Karpas-422 (cell line): ENCODE measurements at regions not wholly inside any gene's neighbourhood (a gene's known extent, or its start where the extent isn't known, plus 50 kb on each side); places are given as distances from the start of the nearest gene placed in this dataset.

Experiments
- DNase-seq: peaks from one replicate; pipeline ENCODE4 v3.0.0-alpha.2; 2015
- H2AFZ ChIP-seq: fragments of 200-600 bp; sonication (generic); 2 replicates; pipeline ENCODE4 v1.6.1; 2014; ENCODE audit warnings: antibody characterized with exemption, low read length, mixed read lengths
- H3K27ac ChIP-seq: fragments of 200-600 bp; sonication (generic); 2 replicates; pipeline ENCODE4 v1.5.1; 2014; ENCODE audit warnings: mild to moderate bottlenecking, low read length, moderate library complexity
- H3K27me3 ChIP-seq: fragments of 200-600 bp; sonication (generic); 2 replicates; pipeline ENCODE4 v1.6.1; 2014; ENCODE audit warnings: low read length, mixed read lengths
- H3K36me3 ChIP-seq: fragments of 200-600 bp; sonication (generic); 2 replicates; pipeline ENCODE4 v1.6.1; 2014; ENCODE audit warnings: low read length, mixed read lengths; ENCODE audit not compliant: insufficient read depth
- H3K4me1 ChIP-seq: fragments of 200-600 bp; sonication (generic); 2 replicates; pipeline ENCODE4 v1.6.1; 2014; ENCODE audit warnings: mild to moderate bottlenecking, low read length, mixed read lengths
- H3K4me2 ChIP-seq: fragments of 200-600 bp; sonication (generic); 2 replicates; pipeline ENCODE4 v1.6.1; 2014; ENCODE audit warnings: low read length, low read depth, mild to moderate bottlenecking; ENCODE audit not compliant: poor library complexity, severe bottlenecking
- H3K4me3 ChIP-seq: fragments of 200-600 bp; sonication (generic); 2 replicates; pipeline ENCODE4 v1.5.1; 2014; ENCODE audit warnings: mild to moderate bottlenecking, antibody characterized with exemption, low read length, mixed read lengths
- H3K79me2 ChIP-seq: fragments of 200-600 bp; sonication (generic); 2 replicates; pipeline ENCODE4 v1.6.1; 2014; ENCODE audit warnings: mild to moderate bottlenecking, low read length, mixed read lengths
- H3K9ac ChIP-seq: fragments of 200-600 bp; sonication (generic); 2 replicates; pipeline ENCODE4 v1.6.0; 2014; ENCODE audit warnings: low read length
- H3K9me2 ChIP-seq: fragments of 200-600 bp; sonication (generic), shearing (Covaris generic); replicated peaks from 2 replicates; pipeline ENCODE4 v1.6.0; 2014; ENCODE audit warnings: mild to moderate bottlenecking, low read length, moderate library complexity; ENCODE audit not compliant: insufficient read depth
- H3K9me3 ChIP-seq: fragments of 300-700, 200-600 bp; sonication (generic); 2 replicates; pipeline ENCODE4 v1.6.1; 2014; ENCODE audit warnings: low read length, mixed read lengths
- H4K20me1 ChIP-seq: fragments of 200-600 bp; sonication (generic); 2 replicates; pipeline ENCODE4 v1.6.1; 2014; ENCODE audit warnings: mild to moderate bottlenecking, antibody characterized with exemption, low read length, low read depth; ENCODE audit not compliant: insufficient read depth

GRCh38 chr14:50003213-50004021, 110.5 kb downstream of the ARF6 start:
- Histone ChIP-seq H3K9me2 (no peaks in the 10 kb centered on the region), H2AFZ (peak overlapping the region; percentile 61), H3K4me1 (peaks cover 57% of the 10 kb centered on the region)

DNA sequence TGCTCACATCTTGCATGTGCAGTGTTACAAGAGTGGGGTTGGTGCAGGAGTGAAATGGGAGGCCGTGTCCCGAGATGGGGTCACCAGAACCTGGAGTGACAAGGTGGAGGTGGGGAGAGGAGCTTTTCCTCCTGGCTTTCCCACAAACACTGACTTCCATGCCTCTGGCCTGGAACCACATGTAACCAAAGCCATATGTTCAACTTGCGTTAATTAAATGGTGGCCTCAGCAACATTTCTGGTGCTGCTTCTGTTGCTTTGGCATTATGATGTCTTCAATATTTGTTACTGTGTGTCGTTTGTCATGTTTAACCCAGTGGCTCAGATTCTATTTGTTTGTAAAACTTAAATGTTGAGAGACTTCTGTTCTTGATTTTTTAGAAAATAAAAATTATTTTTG, 110.2 kb downstream of the VCPKMT start:
- H3K4me2 ChIP-seq = no peak overlapping the region
- H3K36me3 ChIP-seq = no peaks in the 10 kb centered on the region
- H3K27ac ChIP-seq = no peak overlapping the region
- no peaks in the 10 kb centered on the region for H3K79me2 ChIP-seq
- no peak overlapping the region for H3K9ac ChIP-seq
- peaks cover 44% of the 10 kb centered on the region for H3K4me1 ChIP-seq
- no peak overlapping the region for H3K4me3 ChIP-seq
- H3K9me3 ChIP-seq = no peaks in the 10 kb centered on the region
- H3K27me3 ChIP-seq = no peaks in the 10 kb centered on the region
- H4K20me1 ChIP-seq = no peaks in the 10 kb centered on the region
- H2AFZ ChIP-seq = no peak overlapping the region
- no peaks in the 10 kb centered on the region for H3K9me2 ChIP-seq
- DNase-seq = no peak

More at GRCh38 chr14:50003213-50004021, 110.5 kb downstream of the ARF6 start:
- peak overlapping the region; percentile 66 for H3K9ac ChIP-seq
- H3K9me3 ChIP-seq = no peaks in the 10 kb centered on the region
- no peaks in the 10 kb centered on the region for H3K79me2 ChIP-seq
- no peaks in the 10 kb centered on the region for H3K27me3 ChIP-seq
- peak overlapping the region; percentile 84 for H3K4me2 ChIP-seq
- peak; percentile 97 for DNase-seq
- no peaks in the 10 kb centered on the region for H3K36me3 ChIP-seq
- H4K20me1 ChIP-seq = no peaks in the 10 kb centered on the region
- H3K27ac ChIP-seq = peak overlapping the region; percentile 55
- H3K4me3 ChIP-seq = peak overlapping the region; percentile 69

- H3K9me2 ChIP-seq = no peaks in the 10 kb centered on the region
- no peaks in the 10 kb centered on the region for H3K27me3 ChIP-seq
- H3K4me3 ChIP-seq = no peak overlapping the region
- no peak overlapping the region for H3K4me2 ChIP-seq
- peaks cover 33% of the 10 kb centered on the region for H3K4me1 ChIP-seq
- H2AFZ ChIP-seq = no peak overlapping the region
- H3K79me2 ChIP-seq = no peaks in the 10 kb centered on the region
- H3K27ac ChIP-seq = no peak overlapping the region
- H3K9ac ChIP-seq = no peak overlapping the region
- DNase-seq = no peak
- no peaks in the 10 kb centered on the region for H3K36me3 ChIP-seq
- no peaks in the 10 kb centered on the region for H4K20me1 ChIP-seq
- no peaks in the 10 kb centered on the region for H3K9me3 ChIP-seq
Measured at GRCh38 chr14:50007123-50007903, 109.1 kb downstream of the VCPKMT start.

GRCh38 chr14:50008562-50008961, 107.8 kb downstream of the VCPKMT start:
- H4K20me1 ChIP-seq = no peaks in the 10 kb centered on the region
- H3K36me3 ChIP-seq = no peaks in the 10 kb centered on the region
- DNase-seq = no peak
- no peak overlapping the region for H3K4me3 ChIP-seq
- H3K27ac ChIP-seq = no peak overlapping the region
- no peak overlapping the region for H3K4me2 ChIP-seq
- H3K9me2 ChIP-seq = no peaks in the 10 kb centered on the region
- no peaks in the 10 kb centered on the region for H3K27me3 ChIP-seq
- no peaks in the 10 kb centered on the region for H3K79me2 ChIP-seq
- peaks cover 24% of the 10 kb centered on the region for H3K4me1 ChIP-seq
- peak overlapping the region; percentile 4; the same call in 1 of the 2 replicates for H2AFZ ChIP-seq
- H3K9ac ChIP-seq = no peak overlapping the region
- H3K9me3 ChIP-seq = no peaks in the 10 kb centered on the region

GRCh38 chr14:50008974-50009373, 107.4 kb downstream of the VCPKMT start:
- Histone ChIP-seq H3K9me2 (no peaks in the 10 kb centered on the region), H3K4me3 (no peak overlapping the region), H3K79me2 (no peaks in the 10 kb centered on the region), H3K9me3 (no peaks in the 10 kb centered on the region), H3K4me2 (no peak overlapping the region), H3K36me3 (no peaks in the 10 kb centered on the region), H3K27me3 (no peaks in the 10 kb centered on the region), H3K27ac (no peak overlapping the region), H3K4me1 (peaks cover 19% of the 10 kb centered on the region), H3K9ac (no peak overlapping the region), H2AFZ (peak overlapping the region; percentile 4; the same call in 1 of the 2 replicates), H4K20me1 (no peaks in the 10 kb centered on the region)
- DNase-seq = no peak

- DNase-seq = no peak
- Histone ChIP-seq H3K36me3 (no peaks in the 10 kb centered on the region), H4K20me1 (no peaks in the 10 kb centered on the region), H3K4me1 (peaks cover 15% of the 10 kb centered on the region), H2AFZ (no peak overlapping the region), H3K27ac (no peak overlapping the region), H3K4me3 (no peak overlapping the region), H3K9me2 (no peaks in the 10 kb centered on the region), H3K27me3 (no peaks in the 10 kb centered on the region), H3K4me2 (no peak overlapping the region), H3K79me2 (no peaks in the 10 kb centered on the region), H3K9me3 (no peaks in the 10 kb centered on the region), H3K9ac (no peak overlapping the region)
Measured at GRCh38 chr14:50010752-50011151, 105.6 kb downstream of the VCPKMT start.

- H3K27ac ChIP-seq = no peak overlapping the region
- no peak overlapping the region for H3K4me3 ChIP-seq
- DNase-seq = no peak
- no peaks in the 10 kb centered on the region for H3K36me3 ChIP-seq
- H3K9me3 ChIP-seq = no peaks in the 10 kb centered on the region
- H3K4me1 ChIP-seq = peaks cover 15% of the 10 kb centered on the region
- no peaks in the 10 kb centered on the region for H4K20me1 ChIP-seq
- H3K9me2 ChIP-seq = no peaks in the 10 kb centered on the region
- H3K9ac ChIP-seq = no peak overlapping the region
- no peaks in the 10 kb centered on the region for H3K27me3 ChIP-seq
- no peak overlapping the region for H2AFZ ChIP-seq
- no peaks in the 10 kb centered on the region for H3K79me2 ChIP-seq
- no peak overlapping the region for H3K4me2 ChIP-seq
Measured at GRCh38 chr14:50011242-50011641, 105.1 kb downstream of the VCPKMT start.

DNA sequence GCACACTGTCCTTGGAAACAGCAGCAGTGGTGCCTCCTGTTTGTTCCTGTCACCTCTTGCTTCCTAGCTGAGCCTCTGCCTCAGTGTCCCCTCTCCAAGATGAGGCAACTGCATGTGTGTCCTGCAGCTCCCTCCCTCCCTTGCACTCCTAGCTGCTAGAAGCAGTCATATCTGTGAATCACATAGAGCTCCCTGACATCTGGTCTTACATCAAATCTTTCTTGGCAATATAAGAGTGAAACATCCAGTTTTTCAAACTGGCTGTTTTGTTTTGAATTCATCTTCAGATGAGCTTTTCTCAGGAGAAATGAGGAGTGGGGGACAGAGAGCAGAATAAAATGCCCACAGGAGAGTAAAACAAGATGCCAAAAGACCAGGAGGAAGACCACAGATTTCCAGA, 103.7 kb downstream of the VCPKMT start:
- DNase-seq = no peak
- Histone ChIP-seq H3K27ac (no peak overlapping the region), H3K27me3 (no peaks in the 10 kb centered on the region), H3K4me2 (no peak overlapping the region), H3K4me1 (peaks cover 15% of the 10 kb centered on the region), H2AFZ (no peak overlapping the region), H3K9me3 (no peaks in the 10 kb centered on the region), H3K9me2 (no peaks in the 10 kb centered on the region), H3K79me2 (no peaks in the 10 kb centered on the region), H3K4me3 (no peak overlapping the region), H4K20me1 (no peaks in the 10 kb centered on the region), H3K36me3 (no peaks in the 10 kb centered on the region), H3K9ac (no peak overlapping the region)
